Smooth muscle cell (in vitro differentiated cells): ENCODE measurements at regions not wholly inside any gene's neighbourhood (a gene's known extent, or its start where the extent isn't known, plus 50 kb on each side); places are given as distances from the start of the nearest gene placed in this dataset.

ENCODE experiments used
- DNase-seq: peaks from one replicate; lab custom pipeline; 2025; ENCODE audit not compliant: unreplicated experiment; lab: John Stamatoyannopoulos, UW
- H2AFZ ChIP-seq: fragments of 200-600 bp; sonication (generic); 2 replicates; pipeline ENCODE4 v1.6.0; 2016; ENCODE audit warnings: antibody characterized with exemption, low read depth, mild to moderate bottlenecking
- H3F3A ChIP-seq: fragments of 200-600 bp; sonication (generic); 2 replicates; pipeline ENCODE4 v1.6.0; 2017; ENCODE audit warnings: antibody characterized with exemption, low read depth
- H3K27ac ChIP-seq: fragments of 200-600 bp; sonication (generic); 2 replicates; pipeline ENCODE4 v1.5.1; 2016; ENCODE audit warnings: low read depth, mild to moderate bottlenecking
- H3K27me3 ChIP-seq: fragments of 200-600 bp; sonication (generic); 2 replicates; pipeline ENCODE4 v1.6.1; 2016; ENCODE audit warnings: low read depth, mild to moderate bottlenecking
- H3K36me3 ChIP-seq: fragments of 200-600 bp; sonication (generic); 2 replicates; pipeline ENCODE4 v1.5.1; 2016; ENCODE audit warnings: low read depth
- H3K4me1 ChIP-seq: fragments of 200-600 bp; sonication (generic); 2 replicates; pipeline ENCODE4 v1.5.1; 2016; ENCODE audit warnings: low read depth
- H3K4me2 ChIP-seq: fragments of 200-600 bp; sonication (generic); 2 replicates; pipeline ENCODE4 v1.6.0; 2016; ENCODE audit warnings: mild to moderate bottlenecking
- H3K4me3 ChIP-seq: fragments of 200-600 bp; sonication (generic); 2 replicates; pipeline ENCODE4 v1.5.1; 2016; ENCODE audit warnings: mild to moderate bottlenecking
- H3K79me2 ChIP-seq: fragments of 200-600 bp; sonication (generic); 2 replicates; pipeline ENCODE4 v1.6.0; 2016; ENCODE audit warnings: low read depth, mild to moderate bottlenecking
- H3K9ac ChIP-seq: fragments of 200-600 bp; sonication (generic); 2 replicates; pipeline ENCODE4 v1.6.0; 2016; ENCODE audit warnings: low read depth
- H3K9me3 ChIP-seq: fragments of 200-600 bp; sonication (generic); replicated peaks from 2 replicates; pipeline ENCODE4 v1.5.1; 2016; ENCODE audit warnings: low read depth
- H4K20me1 ChIP-seq: fragments of 200-600 bp; sonication (generic); 2 replicates; pipeline ENCODE4 v1.6.0; 2016; ENCODE audit warnings: low read depth
- CTCF ChIP-seq: fragments of 200-600 bp; sonication (generic); IDR thresholded peaks from 2 replicates; pipeline ENCODE4 v1.5.1; 2017; ENCODE audit warnings: borderline replicate concordance, mild to moderate bottlenecking, antibody characterized with exemption; ENCODE audit not compliant: insufficient read depth, poor library complexity, severe bottlenecking
- WGBS: methylation state at CpG from one replicate; pipeline ENCODE4 v1.1.7; 2016; ENCODE audit warnings: low lambda C conversion rate; 5-methylcytosine and 5-hydroxymethylcytosine counted together

GRCh38 chr12:78316631-78317468, 486.2 kb downstream of the NAV3 start:
- no peaks in the 10 kb centered on the region for H3K9me3 ChIP-seq
- no peaks in the 10 kb centered on the region for H4K20me1 ChIP-seq
- no peak overlapping the region for H3K9ac ChIP-seq
- H3K4me3 ChIP-seq, result no peak overlapping the region
- no peak overlapping the region for H3K4me2 ChIP-seq
- no peaks in the 10 kb centered on the region for H3K4me1 ChIP-seq
- H3K79me2 ChIP-seq, result no peaks in the 10 kb centered on the region
- H3K36me3 ChIP-seq, result no peaks in the 10 kb centered on the region
- 90% methylated on average over 2 of the region's 2 CpGs for WGBS
- H3K27me3 ChIP-seq, result no peaks in the 10 kb centered on the region
- H3F3A ChIP-seq, result no peaks in the 10 kb centered on the region
- no peak for TF ChIP-seq CTCF
- H3K27ac ChIP-seq, result no peak overlapping the region
- no peak overlapping the region for H2AFZ ChIP-seq
- no peak for DNase-seq

- 92% methylated on average over 2 of the region's 2 CpGs for WGBS
- no peaks in the 10 kb centered on the region for H4K20me1 ChIP-seq
- no peak for DNase-seq
- H3K9me3 ChIP-seq, result no peaks in the 10 kb centered on the region
- H2AFZ ChIP-seq, result no peak overlapping the region
- no peak overlapping the region for H3K4me3 ChIP-seq
- no peaks in the 10 kb centered on the region for H3F3A ChIP-seq
- H3K79me2 ChIP-seq, result no peaks in the 10 kb centered on the region
- no peak for TF ChIP-seq CTCF
- no peak overlapping the region for H3K9ac ChIP-seq
- H3K4me1 ChIP-seq, result no peaks in the 10 kb centered on the region
- H3K27me3 ChIP-seq, result no peaks in the 10 kb centered on the region
- no peak overlapping the region for H3K27ac ChIP-seq
- H3K36me3 ChIP-seq, result no peaks in the 10 kb centered on the region
- H3K4me2 ChIP-seq, result no peak overlapping the region
Measured at GRCh38 chr12:78321696-78322095, 491.0 kb downstream of the NAV3 start.

GRCh38 chr12:78323226-78323625, 492.5 kb downstream of the NAV3 start:
- TF ChIP-seq CTCF, result no peak
- no peaks in the 10 kb centered on the region for H3K4me1 ChIP-seq
- H3K27me3 ChIP-seq, result no peaks in the 10 kb centered on the region
- H3K4me3 ChIP-seq, result no peak overlapping the region
- DNase-seq, result no peak
- no peaks in the 10 kb centered on the region for H3K36me3 ChIP-seq
- H3K79me2 ChIP-seq, result no peaks in the 10 kb centered on the region
- H3K27ac ChIP-seq, result no peak overlapping the region
- no peak overlapping the region for H2AFZ ChIP-seq
- no peaks in the 10 kb centered on the region for H4K20me1 ChIP-seq
- no peaks in the 10 kb centered on the region for H3K9me3 ChIP-seq
- no peaks in the 10 kb centered on the region for H3F3A ChIP-seq
- no peak overlapping the region for H3K9ac ChIP-seq
- no peak overlapping the region for H3K4me2 ChIP-seq

- Histone ChIP-seq H2AFZ (no peak overlapping the region), H3F3A (no peaks in the 10 kb centered on the region), H3K27me3 (no peaks in the 10 kb centered on the region), H3K36me3 (no peaks in the 10 kb centered on the region), H3K27ac (no peak overlapping the region), H3K9ac (no peak overlapping the region), H3K9me3 (no peaks in the 10 kb centered on the region), H4K20me1 (no peaks in the 10 kb centered on the region), H3K4me1 (no peaks in the 10 kb centered on the region), H3K79me2 (no peaks in the 10 kb centered on the region), H3K4me2 (no peak overlapping the region), H3K4me3 (no peak overlapping the region)
- DNase-seq, result no peak
- 78% methylated on average over 2 of the region's 2 CpGs for WGBS
- no peak for TF ChIP-seq CTCF
Measured at GRCh38 chr12:78324234-78324633, 493.5 kb downstream of the NAV3 start.
